NCI-H2196 (cell line): ENCODE measurements at regions not wholly inside any gene's neighbourhood (a gene's known extent, or its start where the extent isn't known, plus 50 kb on each side); places are given as distances from the start of the nearest gene placed in this dataset.

Experiments used
- DNase-seq: peaks from one replicate; lab custom pipeline; 2025; ENCODE audit not compliant: unreplicated experiment; lab: John Stamatoyannopoulos, UW

DNA sequence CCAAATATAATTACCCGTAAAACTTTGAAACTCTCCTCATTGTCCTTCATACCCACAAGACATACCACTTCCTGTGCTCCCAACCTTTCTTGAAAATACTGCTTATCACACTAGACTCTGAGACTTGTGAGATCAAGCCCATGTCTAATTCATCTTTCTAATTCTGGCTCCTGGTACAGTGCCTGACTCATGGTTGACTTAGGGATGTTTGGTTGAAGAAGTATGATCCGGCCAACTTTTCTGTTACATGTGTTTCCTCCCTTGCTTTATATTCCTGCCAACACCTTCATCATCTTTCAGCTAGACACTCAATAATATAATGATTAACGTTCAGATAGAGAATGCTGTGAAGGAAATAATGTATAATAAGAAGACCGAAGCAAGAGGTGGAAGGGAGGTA lies 58.2 kb downstream of the MEX3B start:
- DNase-seq, result no peak

DNA sequence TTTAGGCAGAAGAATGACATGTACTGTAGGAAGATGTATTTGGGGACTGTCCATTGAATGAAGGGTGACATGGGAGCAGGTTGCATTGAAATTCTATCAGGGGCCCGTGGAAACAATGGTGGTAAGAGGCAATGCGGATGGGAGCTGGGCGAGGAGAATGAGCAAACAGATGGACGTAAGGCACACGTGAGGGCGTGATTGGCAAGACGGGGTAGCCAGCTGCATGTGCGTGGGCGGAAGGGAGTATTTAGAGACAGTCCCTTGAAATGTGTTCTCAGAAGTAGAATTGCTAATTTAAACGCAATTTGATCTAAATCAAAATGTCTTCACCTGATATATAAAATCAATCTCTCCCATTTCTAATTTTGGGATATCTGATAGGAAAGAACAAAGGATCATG lies 62.3 kb downstream of the MEX3B start:
- no peak for DNase-seq

DNA sequence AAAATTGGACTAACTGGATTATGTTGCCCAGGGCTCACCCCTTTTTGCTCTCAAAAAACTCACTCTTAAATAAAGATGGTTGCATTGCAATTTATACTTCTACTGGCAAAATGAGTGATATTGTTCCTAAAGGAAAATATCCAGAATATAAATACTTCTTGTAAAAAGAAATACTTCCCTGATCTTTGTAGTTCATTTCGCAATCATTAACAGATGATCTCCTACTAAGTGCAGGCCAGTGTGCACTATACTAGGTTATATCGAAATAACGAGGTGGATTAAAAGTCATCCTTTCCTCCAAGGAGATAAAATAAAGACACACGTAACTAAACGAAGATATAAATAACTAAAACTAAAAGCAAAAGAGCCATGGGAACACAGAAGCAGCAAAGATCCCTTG lies 63.0 kb downstream of the MEX3B start:
- DNase-seq, result no peak

DNA sequence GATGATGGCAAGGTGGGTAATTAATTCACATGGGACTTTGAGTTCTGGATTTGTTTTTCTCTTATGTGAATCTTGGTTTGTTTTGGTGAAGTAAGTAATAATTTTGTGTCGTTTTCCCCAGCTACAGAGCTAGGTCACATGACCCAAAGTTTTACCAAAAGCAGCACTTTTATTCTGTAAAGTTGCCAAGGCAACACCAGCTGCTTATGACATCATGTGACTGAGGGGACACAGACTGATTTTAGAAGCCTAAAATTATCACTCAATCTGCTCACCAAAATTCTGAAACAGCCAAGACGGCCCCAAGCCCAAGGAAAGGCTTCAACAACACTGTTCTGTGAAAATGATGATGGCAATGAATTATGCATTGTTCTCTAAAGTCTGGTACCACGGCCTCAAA lies 63.9 kb downstream of the MEX3B start:
- no peak for DNase-seq

DNA sequence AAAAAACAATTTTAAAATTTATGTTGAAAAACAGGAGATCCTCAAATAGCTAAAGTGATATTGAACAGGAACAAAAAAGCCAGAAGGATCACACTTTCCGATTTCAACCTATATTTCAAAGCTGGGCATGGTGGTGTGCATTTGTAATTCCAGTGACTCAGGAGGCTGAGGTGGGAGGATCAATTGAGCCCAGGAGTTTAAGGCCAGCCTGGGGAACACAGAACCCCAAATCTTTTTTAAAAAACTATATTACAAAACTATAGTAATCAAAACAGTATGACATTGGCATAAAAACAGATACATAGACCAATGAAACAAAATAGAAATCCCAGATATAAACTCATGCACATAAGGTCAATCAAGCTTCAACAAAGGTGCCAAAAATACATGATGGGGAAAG lies 68.4 kb downstream of the MEX3B start:
- DNase-seq, result no peak

DNA sequence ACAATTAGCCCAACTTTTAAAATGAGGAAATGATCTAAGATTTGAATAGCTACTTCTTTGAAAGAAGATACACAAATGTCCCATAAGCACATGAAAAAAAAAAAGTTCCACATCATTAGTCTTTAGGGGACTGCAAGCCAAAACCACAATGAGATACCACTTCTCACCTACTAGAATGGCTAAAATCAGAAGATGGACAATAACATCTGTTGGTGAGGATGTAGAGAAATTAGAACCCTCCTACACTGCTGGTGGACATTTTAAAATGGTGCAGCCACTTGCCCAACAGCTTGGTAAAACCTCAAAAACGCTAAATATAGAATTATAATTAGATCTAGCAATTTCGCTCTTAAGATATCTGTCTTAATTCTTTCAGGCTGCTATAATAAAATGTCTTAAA lies 77.1 kb downstream of the MEX3B start:
- DNase-seq, result no peak

DNA sequence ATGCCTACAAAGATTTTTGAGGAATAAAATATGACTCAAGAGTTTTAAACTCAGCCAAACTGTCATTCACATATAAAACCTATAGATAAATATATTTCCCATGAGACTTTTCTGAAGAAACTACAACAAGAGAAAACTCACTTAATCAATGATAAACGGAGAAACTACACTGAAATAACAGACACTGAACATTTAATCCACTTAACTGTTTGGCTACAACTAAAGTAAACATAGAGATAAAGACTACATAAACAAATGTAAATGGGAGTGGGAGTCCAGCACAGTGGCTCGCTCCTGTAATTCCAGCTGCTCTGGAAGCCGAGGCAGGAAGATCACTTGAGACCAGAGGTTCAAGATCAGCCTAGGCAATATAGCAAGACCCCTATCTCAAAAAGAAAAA lies 79.2 kb downstream of the MEX3B start:
- DNase-seq, result no peak

DNA sequence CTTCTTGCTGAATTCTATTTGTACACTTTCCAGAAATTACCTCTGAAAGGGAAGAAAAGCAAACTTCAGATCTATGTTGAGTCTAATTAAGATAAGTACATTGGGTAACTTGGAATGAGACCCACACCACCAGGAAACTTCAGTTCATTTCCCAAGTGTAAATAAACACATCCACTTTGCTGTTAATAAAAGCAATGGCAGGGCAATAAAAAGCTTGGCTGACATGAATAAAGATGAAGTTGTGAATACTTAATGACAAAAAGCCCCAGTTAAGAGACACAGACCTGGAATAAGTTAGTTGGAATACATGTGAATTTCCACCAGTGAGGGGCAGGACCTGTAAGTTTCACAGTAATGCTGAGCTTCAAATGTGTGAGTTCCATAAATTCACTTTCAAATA lies 83.3 kb downstream of the MEX3B start:
- DNase-seq, result no peak

DNA sequence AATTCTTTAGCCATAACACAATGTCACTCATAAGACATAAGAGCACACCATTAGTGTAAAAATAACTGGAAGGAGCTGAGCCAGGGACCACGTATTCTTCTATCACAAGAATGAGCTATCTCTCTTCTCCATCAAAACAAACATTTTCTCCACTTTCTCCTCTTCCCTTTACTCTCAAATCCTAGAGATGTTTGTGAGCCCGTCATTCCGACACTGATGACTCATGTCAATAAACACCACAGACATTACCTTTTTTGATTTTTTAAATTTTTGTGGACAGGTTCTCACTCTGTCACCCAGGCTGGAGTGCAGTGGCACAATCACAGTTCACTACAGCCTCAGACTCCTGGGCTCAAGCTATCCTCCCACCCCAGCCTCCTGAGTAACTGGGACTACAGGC lies 86.6 kb downstream of the MEX3B start:
- DNase-seq, result no peak

DNA sequence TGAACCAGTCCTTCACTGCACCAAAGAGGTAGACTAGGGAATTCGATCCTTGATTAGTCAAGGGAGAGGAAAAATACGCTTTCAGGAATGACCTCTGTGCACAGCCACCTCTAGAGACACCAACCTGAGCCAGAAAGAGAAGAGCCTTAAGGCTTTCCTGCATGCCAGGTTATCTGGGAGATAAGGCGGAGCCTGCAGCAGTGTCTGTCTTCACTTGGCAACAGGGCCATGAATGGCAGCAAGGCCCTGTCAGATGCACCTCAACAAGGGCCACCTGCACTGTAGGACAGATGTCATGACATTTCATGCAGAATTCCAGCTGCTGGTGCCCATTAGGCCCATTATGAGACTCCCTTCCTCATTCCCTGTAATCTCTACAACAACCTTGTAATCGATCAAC lies 88.1 kb downstream of the MEX3B start:
- DNase-seq, result no peak

DNA sequence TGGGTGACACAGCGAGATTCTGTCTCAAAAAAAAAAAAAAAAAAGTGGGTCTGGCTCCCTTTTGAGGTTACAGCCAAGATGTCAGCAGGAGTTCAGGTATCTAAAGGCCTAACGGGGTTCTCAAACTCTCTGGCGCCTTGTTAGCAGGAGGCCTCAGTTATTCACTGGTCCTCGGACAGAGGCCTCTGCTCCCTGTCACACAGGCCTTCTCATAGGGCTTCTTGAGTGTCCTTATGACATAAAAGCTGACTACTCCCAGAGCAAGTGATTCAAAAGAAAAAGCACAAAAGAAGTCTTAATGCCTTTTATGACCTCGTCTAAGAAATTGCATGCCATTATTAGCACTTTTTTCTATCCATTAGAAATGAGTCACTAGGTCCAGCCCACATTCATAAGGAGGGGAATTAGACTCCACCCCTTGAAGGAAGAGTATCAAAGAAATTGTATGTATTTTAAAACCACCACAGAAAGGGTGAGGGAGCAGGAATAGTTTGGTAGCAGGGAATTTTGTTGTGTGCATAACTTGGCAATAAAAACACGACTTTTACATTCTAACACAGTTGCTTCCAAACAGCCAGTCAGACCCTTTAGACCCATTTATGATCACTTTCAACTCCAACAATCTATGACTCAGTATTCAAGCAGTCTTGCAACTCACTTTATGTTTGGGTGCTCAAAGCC lies 90.3 kb downstream of the MEX3B start:
- no peak for DNase-seq

DNA sequence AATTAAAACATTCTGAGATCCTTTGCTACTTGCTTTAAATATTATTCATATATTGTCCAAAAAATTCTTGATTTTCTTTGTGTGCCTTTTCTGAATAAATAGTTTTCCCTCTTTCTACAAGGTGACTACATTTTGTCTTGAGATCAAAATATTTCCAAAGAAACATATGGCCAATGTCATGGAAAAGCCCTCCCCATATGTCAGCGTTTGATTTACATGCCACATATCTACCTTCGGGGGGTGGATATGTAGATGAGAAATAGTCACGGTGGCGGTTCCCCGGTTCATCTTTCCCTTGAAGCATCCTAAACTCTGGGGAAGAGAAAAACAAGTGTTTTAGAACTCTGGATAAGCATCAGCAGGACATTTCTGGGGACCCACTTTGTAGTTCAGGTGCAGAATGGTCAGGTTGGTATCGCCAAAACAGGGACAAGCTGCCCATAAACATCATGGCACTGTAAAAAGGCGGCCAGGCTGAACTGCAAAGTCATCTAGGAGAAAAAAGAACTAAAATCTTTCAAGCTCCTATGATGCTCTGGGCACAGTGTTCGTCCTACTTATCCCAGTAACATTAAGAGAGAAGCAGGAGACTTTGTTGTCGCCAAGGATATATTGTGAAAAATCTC lies 91.5 kb downstream of the MEX3B start:
- DNase-seq, result no peak

DNA sequence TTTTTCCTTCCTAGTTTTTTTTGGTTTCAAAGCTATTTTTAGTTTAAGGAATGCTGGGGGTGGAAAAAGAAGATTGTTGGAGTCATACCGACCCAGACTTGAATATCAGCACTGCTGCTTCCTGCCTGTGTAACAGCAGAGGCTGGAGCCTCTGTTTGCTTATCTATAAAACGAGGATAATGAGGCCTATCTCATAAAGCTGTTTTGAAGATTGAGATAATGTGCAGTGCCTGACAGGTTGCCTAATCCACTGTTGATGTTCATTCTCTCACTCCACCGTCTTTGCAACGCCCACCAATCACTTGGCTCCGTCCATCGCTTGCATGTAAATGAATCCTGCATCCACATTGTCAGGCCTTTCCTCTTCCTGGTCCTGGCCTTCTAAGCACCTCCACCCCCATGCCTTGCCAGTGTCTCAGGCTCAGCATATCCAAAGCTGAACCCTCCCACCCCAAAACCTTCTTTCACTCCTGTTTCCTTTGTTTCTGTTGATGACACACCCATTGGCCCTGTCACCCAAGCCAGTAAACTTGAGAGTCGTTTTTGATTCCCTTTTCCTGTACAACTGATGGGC lies 94.9 kb downstream of the MEX3B start:
- no peak for DNase-seq

DNA sequence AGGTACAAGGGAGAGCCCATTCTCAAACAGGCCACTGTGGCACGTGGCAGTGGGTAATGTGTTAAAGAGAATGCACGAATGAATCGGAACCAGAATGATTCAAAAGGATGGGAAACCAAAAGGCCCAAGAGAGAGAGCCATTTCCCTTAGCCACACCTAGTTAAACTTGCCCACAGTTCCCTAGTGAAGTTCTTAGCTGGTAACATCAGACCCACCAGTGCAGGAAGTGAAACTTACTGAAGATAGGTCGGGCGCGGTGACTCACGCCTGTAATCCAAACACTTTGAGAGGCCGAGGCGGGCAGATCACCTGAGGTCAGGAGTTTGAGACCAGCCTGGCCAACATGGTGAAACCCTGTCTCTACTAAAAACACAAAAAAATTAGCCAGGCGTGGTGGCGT lies 97.1 kb downstream of the MEX3B start:
- no peak for DNase-seq

DNA sequence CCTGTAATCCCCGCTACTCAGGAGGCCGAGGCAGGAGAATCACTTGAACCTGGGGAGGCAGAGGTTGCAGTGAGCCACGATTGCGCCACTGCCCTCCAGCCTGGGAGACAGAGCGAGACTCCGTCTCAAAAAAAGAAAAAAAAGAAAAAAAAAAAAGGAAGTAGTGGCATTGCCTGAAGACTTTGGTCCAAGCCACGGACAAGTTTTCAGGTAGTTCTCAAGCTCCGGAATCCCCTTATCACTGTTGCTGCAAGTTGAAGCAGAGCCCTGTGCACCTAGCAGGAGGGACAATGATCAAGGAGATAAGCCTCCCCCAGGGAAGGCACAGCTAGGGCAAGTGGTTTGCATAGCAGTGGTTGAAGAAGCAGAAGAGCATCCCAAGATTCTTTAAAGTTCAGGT lies 97.6 kb downstream of the MEX3B start:
- DNase-seq, result no peak

DNA sequence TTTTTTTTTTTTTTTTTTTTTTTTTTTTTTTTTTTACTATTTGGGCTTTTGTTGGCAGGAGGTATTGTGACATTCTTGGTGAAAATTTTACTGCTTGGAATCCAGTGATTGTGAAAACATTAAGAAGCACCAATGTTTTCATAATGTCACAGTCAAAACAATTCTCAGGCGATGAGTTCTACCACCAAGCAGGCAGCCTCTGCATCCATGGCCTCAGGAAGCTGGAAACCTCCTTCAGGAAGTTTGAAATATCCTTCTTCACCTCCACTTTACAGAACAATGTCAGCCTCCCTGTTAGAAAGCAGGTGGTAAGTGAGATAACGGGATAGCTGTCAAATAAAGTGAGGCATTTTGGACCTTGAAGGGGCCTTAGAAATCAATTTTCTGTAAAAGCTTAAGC lies 98.3 kb downstream of the MEX3B start:
- DNase-seq, result no peak

DNA sequence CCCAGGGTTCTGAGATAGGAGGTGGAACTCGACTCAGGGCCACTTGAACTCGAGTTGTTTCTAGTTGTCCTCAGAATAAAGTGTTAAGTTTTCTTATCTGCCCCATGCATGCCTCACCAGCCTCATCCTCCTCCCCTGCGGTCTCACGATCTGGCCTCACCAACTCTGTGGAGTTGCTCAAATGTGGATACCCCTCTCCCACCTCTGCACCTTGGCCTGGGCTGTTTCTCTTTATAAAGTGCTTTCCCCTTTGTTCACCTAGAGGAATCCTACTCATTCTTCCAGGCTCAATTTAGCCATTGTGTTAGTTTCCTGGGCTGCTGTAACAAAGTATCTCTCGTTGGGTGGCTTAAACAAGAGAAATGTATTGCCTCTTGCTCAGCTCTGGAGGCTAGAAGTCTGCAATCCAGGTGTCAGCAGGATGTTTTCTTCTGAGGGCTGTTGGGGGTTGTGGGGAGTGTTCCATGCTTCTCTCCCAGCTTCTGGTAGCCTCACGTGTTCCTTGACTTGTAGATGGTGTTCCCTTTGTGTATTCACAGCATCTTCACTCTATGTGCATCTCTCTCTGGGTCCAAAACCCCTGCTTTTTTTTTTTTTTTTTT lies 100.7 kb downstream of the MEX3B start:
- no peak for DNase-seq

DNA sequence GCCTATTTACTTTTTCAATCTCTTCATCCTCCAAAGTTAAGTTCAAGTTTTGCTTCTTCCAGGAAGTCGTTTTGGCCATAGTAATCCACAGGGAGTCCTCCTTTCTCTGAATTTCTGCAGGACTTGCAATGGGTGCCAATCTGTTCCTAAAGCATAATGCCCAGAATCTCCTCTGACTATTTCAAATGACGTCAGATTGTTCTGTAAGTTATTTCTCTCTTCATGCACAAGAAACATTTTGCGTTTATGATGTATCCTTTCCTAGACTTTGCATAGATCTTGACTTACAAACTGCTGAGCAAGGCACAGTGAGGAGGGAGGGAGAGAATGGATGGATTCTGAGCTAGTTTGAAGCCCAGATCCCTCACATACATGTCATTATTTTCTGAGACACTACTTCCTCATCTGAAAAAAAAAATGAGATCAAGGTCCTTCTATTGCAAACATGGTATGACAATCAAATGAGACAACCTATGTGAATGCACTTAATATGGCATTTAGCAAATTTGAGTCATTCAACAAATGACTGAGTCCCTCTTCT lies 103.1 kb downstream of the MEX3B start:
- DNase-seq, result no peak

DNA sequence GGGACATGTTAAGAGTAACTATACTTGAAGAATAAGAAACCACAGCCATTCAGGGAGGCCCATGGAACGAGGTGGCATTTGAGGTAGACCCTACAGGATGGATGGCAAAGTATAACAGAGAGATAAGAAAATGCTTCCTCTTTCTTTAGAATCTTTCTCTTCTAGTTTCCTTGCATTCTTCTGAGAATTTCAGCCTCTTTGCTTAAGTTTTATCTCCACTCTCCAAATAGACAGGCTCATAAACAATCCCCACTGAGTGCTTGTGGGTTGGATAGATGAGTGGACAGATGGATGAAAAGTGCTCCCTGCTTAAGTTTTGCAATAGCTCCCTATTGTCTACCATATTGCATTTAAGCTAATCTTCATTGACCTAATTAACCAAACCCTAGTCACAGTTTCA lies 103.7 kb downstream of the MEX3B start:
- no peak for DNase-seq

DNA sequence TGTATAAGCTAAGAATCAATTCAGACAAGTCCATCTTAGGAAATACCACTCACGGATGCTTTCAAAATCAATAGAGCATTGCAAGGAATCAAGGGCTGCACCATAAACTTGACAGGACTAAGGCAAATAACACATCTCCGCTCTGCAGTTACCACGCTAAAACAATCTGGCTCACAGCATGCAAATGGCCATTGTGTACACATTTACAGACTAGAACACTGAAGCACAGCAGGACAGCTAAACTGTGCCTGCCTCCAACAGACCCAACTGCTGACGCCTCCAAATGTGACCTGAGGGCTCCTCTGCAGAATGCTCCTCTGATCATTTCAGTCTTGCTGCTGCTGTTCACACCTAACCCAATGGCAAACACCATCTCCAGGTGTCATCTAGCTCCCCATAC lies 104.3 kb downstream of the MEX3B start:
- DNase-seq, result no peak

DNA sequence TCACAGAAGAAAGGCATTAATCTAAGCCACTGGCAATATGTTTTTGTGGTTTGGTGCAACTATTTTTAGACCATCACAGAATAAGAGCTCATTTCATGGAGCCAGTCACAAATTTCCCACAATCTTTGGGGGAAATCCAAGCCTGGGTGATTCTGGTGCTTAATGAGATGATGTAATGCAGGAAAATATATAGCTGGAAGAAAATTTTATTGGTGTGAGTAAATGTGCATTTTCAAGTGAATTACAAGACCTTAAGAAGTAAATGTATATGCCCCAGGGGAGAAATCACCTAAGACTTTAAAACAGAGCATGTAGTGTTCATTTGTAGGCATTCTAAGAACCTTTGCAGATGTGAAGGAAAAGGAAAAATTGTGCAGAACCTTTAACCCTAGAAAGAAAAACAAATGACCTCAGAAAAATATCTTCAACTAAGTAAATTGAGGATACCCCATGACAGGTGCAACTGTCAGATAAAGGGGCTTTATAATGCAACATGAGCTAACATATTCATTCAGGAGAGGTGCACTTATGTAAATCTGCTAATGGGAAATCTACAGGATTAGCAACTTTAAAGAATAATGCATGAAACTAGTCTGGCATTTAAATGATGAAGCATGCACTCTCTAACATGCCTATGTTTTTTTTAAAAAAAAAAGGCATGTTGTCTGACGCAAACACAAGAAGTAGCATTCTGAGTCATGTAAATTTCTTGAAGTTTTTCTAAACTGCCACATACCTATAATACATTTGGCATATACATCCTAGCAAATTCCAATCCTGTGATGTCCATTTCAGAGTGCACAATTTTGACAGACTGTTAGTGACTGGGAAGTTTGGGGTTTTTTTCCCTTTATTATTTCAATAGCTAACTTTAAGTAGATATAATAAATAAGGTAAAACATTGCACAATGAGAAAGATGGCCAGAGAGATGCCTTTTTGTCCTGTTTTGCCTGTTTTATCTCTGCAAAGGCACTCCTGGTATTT lies 105.1 kb downstream of the MEX3B start:
- DNase-seq, result no peak
